ENCODE measurements at regions not wholly inside any gene's neighbourhood (a gene's known extent, or its start where the extent isn't known, plus 50 kb on each side); places are given as distances from the start of the nearest gene placed in this dataset.

DNA sequence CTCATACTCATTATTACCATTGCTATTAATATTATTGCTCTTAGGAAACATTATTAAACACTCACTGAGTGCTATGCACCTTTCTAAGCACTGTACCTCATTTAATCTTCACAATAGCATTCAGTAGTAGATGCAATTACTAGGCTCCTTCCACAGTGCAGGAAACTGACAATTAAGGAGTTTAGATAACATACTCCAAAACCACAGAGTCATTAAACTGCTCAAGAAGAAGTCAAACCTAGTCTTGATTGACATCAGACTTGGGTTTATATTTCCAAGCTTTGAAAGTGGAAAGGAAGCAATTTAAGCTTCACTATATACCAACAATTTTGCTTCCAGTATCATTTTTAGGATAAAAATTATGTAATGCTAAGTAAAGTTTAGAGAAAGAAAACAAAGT lies 490.1 kb upstream of the ARRDC4 start:
- DNase-seq (ENCODE audit: low read depth): no peak

DNA sequence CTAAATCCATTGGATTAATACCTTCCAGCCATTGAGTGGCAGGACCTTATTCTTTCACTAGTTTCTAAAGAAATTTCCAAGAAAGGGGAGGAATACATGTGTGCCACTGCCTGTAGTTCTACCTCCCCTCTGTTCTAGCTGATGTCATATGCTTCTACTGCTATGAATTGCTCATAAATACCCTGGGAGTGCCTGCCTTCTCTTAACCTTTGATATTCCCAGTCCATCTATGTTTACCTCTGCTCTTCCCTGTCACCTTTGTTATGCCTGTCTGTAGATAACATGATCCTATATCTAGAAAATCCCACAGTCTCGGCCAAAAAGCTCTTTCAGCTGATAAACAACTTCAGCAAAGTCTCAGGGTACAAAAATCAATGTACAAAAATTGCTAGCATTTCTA lies 486.9 kb upstream of the ARRDC4 start:
- DNase-seq (ENCODE audit: low read depth): no peak
- in situ Hi-C loops (cut with HindIII; ENCODE audit: low pct_unique_long_range_greater_than_20kb, low sequenced_read_pairs): no loop called here

More for the DNA sequence above, 490.1 kb upstream of the ARRDC4 start:
- in situ Hi-C loops (cut with HindIII; ENCODE audit: low pct_unique_long_range_greater_than_20kb, low sequenced_read_pairs): no loop called here

DNA sequence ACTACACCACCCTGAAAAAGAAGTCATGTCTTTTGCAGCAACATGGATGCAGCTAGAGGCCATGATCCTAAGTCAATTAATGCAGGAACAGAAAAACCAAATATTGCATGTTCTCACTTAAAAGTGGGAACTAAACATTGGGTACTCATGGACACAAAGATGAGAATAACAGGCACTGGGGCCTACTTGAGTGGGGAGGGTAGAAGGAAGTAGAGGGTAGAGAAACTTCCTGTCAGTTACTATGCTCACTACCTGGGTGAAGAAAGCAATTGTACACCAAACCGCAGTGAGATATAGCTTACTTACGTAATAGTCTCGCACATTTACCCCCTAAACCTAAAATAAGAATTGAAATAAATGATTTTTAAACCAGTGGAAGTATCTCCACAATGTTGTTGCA lies 480.5 kb upstream of the ARRDC4 start:
- no peak for DNase-seq (ENCODE audit: low read depth)
- in situ Hi-C loops (cut with HindIII; ENCODE audit: low pct_unique_long_range_greater_than_20kb, low sequenced_read_pairs): no loop called here

DNA sequence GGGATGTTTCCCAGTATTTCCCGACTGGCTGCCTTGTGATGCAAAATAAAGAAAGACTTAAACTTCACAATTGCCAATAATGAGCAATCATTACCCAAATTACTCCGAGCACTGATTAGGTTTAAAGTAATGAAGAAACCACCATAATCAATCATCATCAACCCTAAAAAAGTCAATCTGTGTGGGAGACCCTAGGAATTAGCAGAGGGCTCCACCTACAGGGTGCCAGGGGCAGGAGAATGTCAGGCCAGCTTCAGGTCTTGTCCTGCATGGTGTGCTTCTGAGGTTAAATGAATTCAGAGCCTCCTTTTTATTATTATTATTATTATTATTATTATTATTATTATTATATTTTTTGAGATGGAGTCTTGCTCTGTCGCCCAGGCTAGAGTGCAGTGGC lies 478.0 kb upstream of the ARRDC4 start:
- DNase-seq (ENCODE audit: low read depth): no peak
- in situ Hi-C loops (cut with HindIII; ENCODE audit: low pct_unique_long_range_greater_than_20kb, low sequenced_read_pairs): no loop called here

DNA sequence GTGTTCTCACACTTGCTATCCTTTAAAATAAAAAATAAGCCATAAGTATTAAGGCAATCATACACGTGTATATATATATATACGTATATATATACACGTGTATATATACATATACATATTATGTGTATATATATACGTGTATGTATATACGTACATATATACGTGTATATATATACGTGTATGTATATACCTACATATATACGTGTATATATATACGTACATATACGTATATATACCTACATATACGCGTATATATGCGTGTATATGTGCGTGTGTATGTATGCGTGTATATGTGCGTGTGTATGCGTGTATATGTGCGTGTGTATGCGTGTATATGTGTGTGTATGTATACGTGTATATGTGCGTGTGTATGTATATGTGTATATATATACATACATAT lies 477.3 kb upstream of the ARRDC4 start:
- in situ Hi-C loops (cut with HindIII; ENCODE audit: low pct_unique_long_range_greater_than_20kb, low sequenced_read_pairs): no loop called here

DNA sequence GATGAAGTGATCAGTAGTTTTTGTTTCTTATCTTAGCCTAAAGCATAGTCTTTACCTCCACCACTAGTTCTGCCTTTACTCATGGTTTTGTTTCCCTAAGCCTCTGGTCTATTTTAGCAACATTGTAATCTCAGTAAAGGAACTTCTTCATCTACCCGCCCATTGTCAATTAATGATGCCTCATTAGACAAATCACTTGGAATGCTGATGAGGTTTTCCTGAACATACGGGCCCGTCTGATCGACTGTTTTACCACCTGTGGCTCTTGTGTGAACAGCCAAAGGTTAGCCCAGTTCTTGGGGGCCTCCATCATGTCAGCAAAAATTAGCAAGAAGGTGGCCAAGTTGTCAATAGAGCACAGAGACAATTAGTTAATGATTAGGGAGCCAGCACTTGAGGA lies 470.1 kb upstream of the ARRDC4 start:
- DNase-seq (ENCODE audit: low read depth): no peak
- in situ Hi-C loops (cut with HindIII; ENCODE audit: low pct_unique_long_range_greater_than_20kb, low sequenced_read_pairs): no loop called here

More for the DNA sequence above, 477.3 kb upstream of the ARRDC4 start:
- no peak for DNase-seq (ENCODE audit: low read depth)

DNA sequence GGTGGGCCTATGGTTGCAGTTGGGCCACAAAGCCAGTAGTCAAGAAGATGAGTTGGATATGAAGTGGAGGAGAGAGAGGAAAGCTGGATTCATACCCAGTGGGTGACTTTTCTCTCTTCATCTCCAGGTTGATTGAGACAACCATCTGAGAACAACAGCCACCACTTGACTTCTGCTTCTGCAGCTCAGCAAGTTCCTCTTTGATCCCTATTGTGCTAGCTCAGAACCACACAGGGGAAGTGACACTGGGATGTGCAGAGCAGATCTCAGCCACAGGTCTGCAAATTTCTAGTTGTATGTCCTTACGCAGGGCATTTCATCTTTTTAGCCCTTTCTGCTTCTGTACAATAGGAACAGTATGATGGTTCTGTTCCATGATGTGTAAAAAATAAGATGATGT lies 459.2 kb upstream of the ARRDC4 start:
- in situ Hi-C loops (cut with HindIII; ENCODE audit: low pct_unique_long_range_greater_than_20kb, low sequenced_read_pairs): no loop called here
- DNase-seq (ENCODE audit: low read depth): no peak

DNA sequence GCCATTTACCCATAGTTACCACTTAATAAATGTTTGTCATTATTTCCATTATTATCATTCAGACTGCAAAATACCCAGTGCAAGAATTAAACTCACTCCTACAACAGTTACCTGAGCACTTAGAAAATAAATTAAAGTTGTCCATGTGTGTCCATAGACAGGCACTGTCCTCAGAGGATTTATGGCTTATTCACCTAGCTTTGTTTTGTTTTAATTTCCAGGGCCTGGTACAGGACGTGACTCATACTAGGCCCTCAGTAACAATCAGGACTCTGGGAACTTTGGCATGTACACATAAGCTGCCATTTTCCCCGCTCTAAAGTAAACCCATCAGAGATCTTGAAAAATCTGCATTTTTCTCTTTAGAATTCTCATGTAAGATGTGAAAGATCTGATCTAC lies 458.5 kb upstream of the ARRDC4 start:
- DNase-seq (ENCODE audit: low read depth): peak; percentile 74
- in situ Hi-C loops (cut with HindIII; ENCODE audit: low pct_unique_long_range_greater_than_20kb, low sequenced_read_pairs): no loop called here

DNA sequence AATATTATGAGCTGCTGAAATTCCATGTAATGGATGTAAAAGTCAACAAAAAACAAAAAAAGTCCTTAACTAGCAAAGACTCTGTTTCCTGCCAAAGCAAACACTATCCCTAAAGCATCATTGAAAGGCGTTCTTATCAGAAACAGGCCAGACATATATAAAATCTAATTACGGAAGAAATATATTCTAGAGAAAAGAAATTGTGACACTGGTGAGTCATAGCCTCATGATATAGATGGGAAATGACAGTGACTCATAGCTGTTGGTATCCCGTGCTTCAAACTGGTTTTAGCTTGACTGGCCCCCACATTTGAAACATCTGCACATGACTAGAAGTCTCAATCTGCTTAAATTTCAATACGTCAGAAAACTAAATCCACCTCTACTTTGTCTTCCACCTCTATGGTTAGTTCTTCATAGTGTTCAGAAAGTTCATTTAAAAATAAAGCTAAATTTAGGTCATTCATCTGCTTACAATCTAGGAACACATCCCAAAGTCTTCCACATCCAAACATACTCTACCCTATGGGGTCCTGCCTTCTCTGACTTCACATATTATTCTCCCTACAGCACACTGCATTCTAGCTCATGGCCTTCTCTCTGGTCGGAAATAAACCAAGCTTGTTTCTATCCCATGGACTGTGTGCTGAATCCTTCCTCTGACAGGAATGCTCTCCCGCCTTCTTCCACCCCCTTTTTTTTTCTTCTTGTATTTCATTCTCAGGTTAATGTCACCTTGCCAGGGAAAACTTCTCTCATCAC lies 456.3 kb upstream of the ARRDC4 start:
- in situ Hi-C loops (cut with HindIII; ENCODE audit: low pct_unique_long_range_greater_than_20kb, low sequenced_read_pairs): no loop called here
- peak; percentile 78 for DNase-seq (ENCODE audit: low read depth)

DNA sequence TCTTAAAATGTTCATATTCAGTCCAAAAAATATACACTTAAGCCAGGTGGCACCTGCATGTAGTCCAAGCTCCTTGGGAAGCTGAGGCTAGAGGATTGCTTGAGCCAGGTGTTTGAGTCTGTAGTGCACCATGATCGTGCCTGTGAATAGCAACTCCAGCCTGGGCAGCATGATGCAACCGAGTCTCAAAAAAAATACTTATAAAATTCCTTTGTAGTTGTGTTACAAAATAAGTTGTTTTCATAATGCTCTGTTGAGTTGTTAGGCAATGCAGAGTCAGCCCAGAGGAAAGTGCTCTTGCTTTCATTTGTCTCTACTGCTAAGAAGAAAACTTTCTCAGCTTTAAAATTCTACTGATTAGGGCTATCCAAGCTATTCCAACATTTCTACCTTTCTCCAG lies 442.8 kb upstream of the ARRDC4 start:
- in situ Hi-C loops (cut with HindIII; ENCODE audit: low pct_unique_long_range_greater_than_20kb, low sequenced_read_pairs): no loop called here
- DNase-seq (ENCODE audit: low read depth): no peak

DNA sequence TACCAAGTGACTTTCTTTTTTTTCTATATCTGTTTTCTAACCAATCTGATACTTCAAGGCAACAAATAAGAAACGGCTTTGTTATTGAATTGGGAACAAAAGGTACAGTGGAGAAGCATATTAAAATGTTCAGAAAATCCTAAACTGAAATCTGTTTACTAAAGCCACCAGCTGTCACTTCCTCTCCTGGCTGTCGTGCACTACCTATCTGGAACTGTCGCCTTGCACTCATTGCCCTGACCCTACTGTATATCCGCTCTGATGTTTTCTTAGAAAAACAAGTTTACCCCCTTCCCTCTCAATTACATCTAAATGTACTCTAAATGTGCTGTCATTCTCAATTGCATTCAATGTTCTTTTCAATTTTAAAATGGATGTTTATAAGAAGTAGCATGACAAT lies 439.8 kb upstream of the ARRDC4 start:
- in situ Hi-C loops (cut with HindIII; ENCODE audit: low pct_unique_long_range_greater_than_20kb, low sequenced_read_pairs): no loop called here
- no peak for DNase-seq (ENCODE audit: low read depth)

DNA sequence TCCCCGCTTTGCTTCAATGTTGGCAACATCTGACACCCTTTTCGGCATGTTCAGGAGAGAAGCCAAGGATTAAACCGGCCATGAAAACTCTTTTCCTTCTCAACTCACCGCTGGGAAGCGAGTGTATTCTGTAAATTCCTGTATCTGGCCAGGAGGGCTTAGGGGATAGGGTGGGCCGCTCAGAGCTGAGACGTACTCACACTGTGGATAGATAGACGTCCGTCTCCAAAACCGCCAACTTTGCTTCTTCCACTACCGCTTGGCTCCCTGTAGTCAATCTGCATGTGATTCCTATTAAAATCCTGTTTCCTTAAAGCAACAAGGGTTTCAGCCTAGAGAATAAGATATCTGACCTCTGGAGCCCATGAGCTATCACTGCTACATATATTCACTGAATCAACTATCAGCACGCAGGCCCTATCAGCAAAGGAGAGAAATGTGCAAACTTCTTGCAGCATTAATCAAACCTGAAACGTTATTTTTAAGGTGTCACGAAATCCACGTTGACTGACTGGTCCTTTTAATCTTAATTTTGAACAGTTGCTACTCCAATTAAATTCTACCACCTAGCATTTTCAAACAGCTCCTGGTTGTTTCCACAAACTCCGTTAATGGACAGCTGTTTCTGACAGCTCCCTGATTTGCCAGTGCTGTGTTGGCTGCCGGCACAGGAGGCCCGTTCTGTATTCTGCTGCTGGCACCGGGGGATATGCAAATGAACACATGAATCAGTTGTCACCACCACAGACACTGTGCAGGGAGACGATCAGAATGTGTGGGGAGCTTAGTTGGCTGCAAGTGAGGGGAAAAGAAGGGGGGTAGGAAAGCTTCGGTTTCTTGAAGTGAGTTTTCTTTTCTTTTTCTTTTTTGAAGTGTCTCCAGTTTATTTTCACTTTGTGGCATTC lies 438.9 kb upstream of the ARRDC4 start:
- no peak for DNase-seq (ENCODE audit: low read depth)
- in situ Hi-C loops (cut with HindIII; ENCODE audit: low pct_unique_long_range_greater_than_20kb, low sequenced_read_pairs): no loop called here

DNA sequence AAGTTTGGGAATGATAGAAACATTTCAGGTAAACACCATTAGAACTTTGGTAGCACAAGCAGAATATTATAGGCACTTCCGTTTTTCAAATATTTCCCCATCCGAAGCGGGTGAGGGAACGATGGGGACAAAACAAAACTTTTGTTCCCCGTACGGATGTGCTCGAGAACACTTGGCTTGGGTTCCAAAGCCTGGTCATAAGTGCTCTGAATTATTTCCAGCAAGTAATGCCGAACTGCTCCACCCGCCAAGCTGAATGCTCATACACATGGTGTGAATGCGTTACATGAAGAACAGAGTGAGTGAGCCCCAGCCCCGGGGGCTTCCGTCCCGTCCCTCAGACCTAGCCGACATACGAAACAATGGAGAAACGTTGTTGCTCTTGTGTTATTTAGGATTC lies 438.2 kb upstream of the ARRDC4 start:
- in situ Hi-C loops (cut with HindIII; ENCODE audit: low pct_unique_long_range_greater_than_20kb, low sequenced_read_pairs): no loop called here
- DNase-seq (ENCODE audit: low read depth): no peak

DNA sequence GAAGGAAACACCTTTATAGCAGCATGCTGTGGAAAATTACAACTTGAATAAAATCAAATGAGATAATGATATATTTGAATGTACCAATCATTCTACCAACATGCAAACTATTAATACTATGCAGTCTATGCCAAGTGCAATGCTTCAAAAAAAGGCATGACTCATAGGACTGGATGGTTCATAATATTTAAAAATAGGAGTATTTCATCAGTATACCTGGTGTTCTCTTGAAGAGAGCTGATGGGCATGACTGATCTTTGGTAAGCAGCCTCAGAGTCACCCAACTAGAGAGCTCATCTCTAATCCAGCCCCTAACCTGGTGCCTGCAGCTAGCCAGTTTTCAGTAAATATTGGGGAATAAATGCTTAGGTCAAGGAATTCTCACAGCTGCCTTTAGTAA lies 434.7 kb upstream of the ARRDC4 start:
- DNase-seq (ENCODE audit: low read depth): no peak
- in situ Hi-C loops (cut with HindIII; ENCODE audit: low pct_unique_long_range_greater_than_20kb, low sequenced_read_pairs): no loop called here

DNA sequence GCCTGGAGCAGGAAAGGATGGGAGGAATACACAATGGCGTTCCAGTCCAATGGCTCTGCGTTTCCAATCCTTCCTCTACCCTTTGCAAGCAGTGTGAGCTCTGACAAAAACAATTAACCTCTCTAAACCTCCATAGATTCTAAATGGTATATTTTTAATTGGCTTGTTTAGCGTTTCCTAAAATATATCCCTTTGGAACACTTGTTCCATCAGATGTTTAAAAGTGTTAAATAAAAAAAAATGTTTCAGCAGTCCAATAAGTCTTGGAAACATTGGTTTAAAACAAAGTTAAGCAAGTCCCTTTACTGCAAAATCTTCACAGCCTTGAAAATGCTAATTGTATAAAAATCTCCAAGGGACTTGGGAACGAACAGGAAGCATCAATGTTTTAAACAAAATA lies 432.3 kb upstream of the ARRDC4 start:
- in situ Hi-C loops (cut with HindIII; ENCODE audit: low pct_unique_long_range_greater_than_20kb, low sequenced_read_pairs): no loop called here
- no peak for DNase-seq (ENCODE audit: low read depth)

DNA sequence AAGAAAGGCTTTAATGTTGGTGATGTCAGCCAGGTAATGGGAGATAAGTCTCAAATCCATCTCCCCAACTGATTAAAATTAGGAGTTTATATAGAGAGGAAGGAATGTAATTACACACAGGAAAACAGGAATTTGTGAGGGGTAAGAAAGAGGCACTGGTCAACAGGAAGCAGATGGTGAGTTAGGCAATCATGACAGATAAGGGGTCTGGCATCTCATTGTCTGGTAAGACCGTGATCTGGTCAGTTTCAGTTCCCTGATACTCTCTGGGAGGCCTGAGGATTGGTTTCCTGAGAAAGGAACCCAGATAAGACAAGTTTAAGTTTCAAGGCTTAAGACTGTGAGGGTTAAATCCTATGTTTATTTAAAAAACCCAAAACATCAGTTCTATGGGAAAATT lies 414.7 kb upstream of the ARRDC4 start:
- no peak for DNase-seq (ENCODE audit: low read depth)
- in situ Hi-C loops (cut with HindIII; ENCODE audit: low pct_unique_long_range_greater_than_20kb, low sequenced_read_pairs): no loop called here

DNA sequence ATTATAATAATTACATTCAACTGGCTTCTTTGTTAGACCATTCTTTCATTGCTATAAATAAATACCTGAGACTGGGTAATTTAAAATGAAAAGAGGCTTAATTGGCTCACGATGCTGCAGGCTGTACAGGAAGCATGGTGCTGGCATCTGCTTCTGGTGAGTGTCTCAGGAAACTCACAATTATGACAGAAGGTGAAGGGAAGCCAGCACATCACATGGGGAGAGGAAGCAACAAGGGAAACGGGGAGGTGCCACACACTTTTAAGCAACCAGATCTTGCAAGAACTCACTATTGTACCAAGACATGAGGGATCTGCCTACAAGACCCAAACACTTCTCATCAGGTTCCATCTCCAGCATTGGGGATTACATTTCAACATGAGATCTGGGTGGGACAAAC lies 413.1 kb upstream of the ARRDC4 start:
- in situ Hi-C loops (cut with HindIII; ENCODE audit: low pct_unique_long_range_greater_than_20kb, low sequenced_read_pairs): no loop called here
- no peak for DNase-seq (ENCODE audit: low read depth)

DNA sequence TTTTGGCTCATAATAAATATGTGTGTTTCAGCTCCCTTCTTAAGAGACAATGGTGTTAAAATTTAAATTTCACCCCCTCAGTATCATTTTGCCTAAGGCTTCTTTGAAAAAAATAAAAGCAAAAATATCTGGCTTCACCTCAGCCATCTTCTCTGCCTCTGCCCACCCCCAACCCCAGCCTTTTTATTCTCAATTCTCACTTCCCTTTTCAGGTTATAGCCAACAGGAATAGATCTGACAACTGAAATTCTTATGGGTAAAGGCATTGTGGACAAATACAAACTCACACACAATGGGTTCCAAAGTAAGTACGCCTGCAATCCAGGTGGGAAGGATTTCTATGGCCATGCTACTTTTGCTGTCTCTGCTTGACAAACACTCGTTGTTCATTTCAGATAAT lies 399.0 kb upstream of the ARRDC4 start:
- in situ Hi-C loops (cut with HindIII; ENCODE audit: low pct_unique_long_range_greater_than_20kb, low sequenced_read_pairs): no loop called here
- DNase-seq (ENCODE audit: low read depth): no peak

DNA sequence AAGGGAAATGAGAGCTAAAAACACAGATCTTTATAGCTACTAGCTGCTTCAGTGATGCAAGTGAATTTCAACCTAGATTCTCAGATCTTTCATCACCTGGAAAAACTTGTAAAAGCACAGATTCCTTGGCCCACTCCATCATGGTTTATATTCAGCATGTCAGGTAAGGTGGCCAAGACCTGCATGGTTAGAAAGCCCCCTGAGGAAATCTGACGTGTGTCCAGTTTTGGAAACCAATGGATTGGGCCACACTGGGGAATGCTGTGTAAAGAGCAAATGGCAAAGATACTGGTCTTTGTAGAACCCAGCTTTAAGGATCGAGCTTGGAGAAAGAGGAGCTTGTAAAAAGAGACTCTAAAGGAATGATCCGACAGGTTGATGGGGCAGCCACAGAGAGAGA lies 397.0 kb upstream of the ARRDC4 start:
- no peak for DNase-seq (ENCODE audit: low read depth)
- in situ Hi-C loops (cut with HindIII; ENCODE audit: low pct_unique_long_range_greater_than_20kb, low sequenced_read_pairs): no loop called here

DNA sequence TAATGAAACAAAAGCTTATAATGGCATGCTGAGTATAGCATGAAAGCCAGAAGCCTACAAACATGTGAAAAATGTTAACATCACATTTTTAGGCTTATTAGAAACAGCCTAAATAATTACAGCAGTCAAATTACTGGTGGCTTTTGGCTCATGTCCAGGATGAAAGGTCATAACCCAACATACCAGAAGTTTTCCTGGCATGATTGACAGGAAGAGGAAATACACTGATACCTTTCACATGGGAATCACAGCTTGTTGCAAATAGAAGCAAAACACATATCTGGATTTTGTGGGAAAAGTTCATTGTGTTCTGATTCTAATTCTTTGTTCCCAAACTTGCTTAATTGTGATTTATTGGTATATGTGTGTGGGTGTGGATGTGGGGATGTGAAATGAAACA lies 393.5 kb upstream of the ARRDC4 start:
- in situ Hi-C loops (cut with HindIII; ENCODE audit: low pct_unique_long_range_greater_than_20kb, low sequenced_read_pairs): no loop called here
- DNase-seq (ENCODE audit: low read depth): peak; percentile 11
